ENCODE measurements at regions not wholly inside any gene's neighbourhood (a gene's known extent, or its start where the extent isn't known, plus 50 kb on each side); places are given as distances from the start of the nearest gene placed in this dataset.

GRCh38 chr9:16328349-16328748 is 542.1 kb downstream of the BNC2 start:
- 82 to 88% methylated on average over 3 of the region's 3 CpGs for WGBS, 2 donors
- no peak overlapping the region for H3K27ac ChIP-seq
- H3K36me3 ChIP-seq: no peaks in the 10 kb centered on the region
- H3K9me3 ChIP-seq: no peaks in the 10 kb centered on the region
- intact Hi-C loops (cut with DNase I): no loop called here
- DNase-seq: no peak
- H3K4me1 ChIP-seq: peaks cover 0 to 12% (median 3%) of the 10 kb centered on the region in 3 donors
- no peak overlapping the region for H3K4me3 ChIP-seq
- TF ChIP-seq CTCF (IDR thresholded peaks at IDR 0.05) (no peak), POLR2A (IDR thresholded peaks at IDR 0.05) (no peak)
- H3K27me3 ChIP-seq: peaks cover 0 to 58% (median 0%) of the 10 kb centered on the region in 4 donors

- H3K9me3 ChIP-seq: no peaks in the 10 kb centered on the region
- intact Hi-C loops (cut with DNase I): no loop called here
- peaks cover 0 to 12% (median 3%) of the 10 kb centered on the region in 3 donors for H3K4me1 ChIP-seq
- H3K27me3 ChIP-seq: peaks cover 0 to 64% (median 0%) of the 10 kb centered on the region in 4 donors
- no peak for DNase-seq
- no peaks in the 10 kb centered on the region for H3K36me3 ChIP-seq
- WGBS, 2 donors: 48 to 73% methylated on average over 3 to 4 of the region's 9 CpGs
- TF ChIP-seq CTCF (IDR thresholded peaks at IDR 0.05): no peak
- H3K4me3 ChIP-seq: no peak overlapping the region
- peak overlapping the region in 2 of 4 donors; percentile 51 to 66 for H3K27ac ChIP-seq
Observed at GRCh38 chr9:16329671-16330113, 540.8 kb downstream of the BNC2 start.

GRCh38 chr9:16331031-16331430 is 539.4 kb downstream of the BNC2 start:
- Histone ChIP-seq H3K4me3 (no peak overlapping the region), H3K9me3 (no peaks in the 10 kb centered on the region), H3K36me3 (no peaks in the 10 kb centered on the region), H3K27me3 (peaks cover 0 to 75% (median 0%) of the 10 kb centered on the region in 4 donors), H3K27ac (no peak overlapping the region), H3K4me1 (peaks cover 4 to 18% (median 8%) of the 10 kb centered on the region in 3 donors)
- 73 to 100% methylated on average over 2 of the region's 2 CpGs for WGBS, 2 donors
- intact Hi-C loops (cut with DNase I): no loop called here
- TF ChIP-seq CTCF (IDR thresholded peaks at IDR 0.05) (no peak), POLR2A (IDR thresholded peaks at IDR 0.05) (no peak)
- no peak for DNase-seq

GRCh38 chr9:16331527-16331926 is 538.9 kb downstream of the BNC2 start:
- Histone ChIP-seq H3K27me3 (peaks cover 0 to 77% (median 0%) of the 10 kb centered on the region in 4 donors), H3K4me1 (peaks cover 6 to 22% (median 12%) of the 10 kb centered on the region in 3 donors), H3K9me3 (no peaks in the 10 kb centered on the region), H3K27ac (no peak overlapping the region), H3K36me3 (no peaks in the 10 kb centered on the region), H3K4me3 (no peak overlapping the region)
- TF ChIP-seq POLR2A (IDR thresholded peaks at IDR 0.05): no peak
- TF ChIP-seq CTCF (IDR thresholded peaks at IDR 0.05): no peak
- intact Hi-C loops (cut with DNase I): no loop called here
- WGBS, 2 donors: 85 to 88% methylated on average over 3 to 5 of the region's 5 CpGs
- DNase-seq: no peak

- Histone ChIP-seq H3K36me3 (no peaks in the 10 kb centered on the region), H3K27me3 (peaks cover 0 to 79% (median 0%) of the 10 kb centered on the region in 4 donors), H3K4me3 (no peak overlapping the region), H3K4me1 (peaks cover 6 to 36% (median 23%) of the 10 kb centered on the region in 3 donors), H3K9me3 (no peaks in the 10 kb centered on the region), H3K27ac (no peak overlapping the region)
- no peak for DNase-seq
- WGBS, 2 donors: 72 to 74% methylated on average over 6 to 7 of the region's 7 CpGs
- intact Hi-C loops (cut with DNase I): no loop called here
- no peak for TF ChIP-seq CTCF (IDR thresholded peaks at IDR 0.05)
- no peak for TF ChIP-seq POLR2A (IDR thresholded peaks at IDR 0.05)
Observed at GRCh38 chr9:16333691-16334090, 536.8 kb downstream of the BNC2 start.

Data from esophagus squamous epithelium (tissue), 5 donors.